ENCODE measurements at regions not wholly inside any gene's neighbourhood (a gene's known extent, or its start where the extent isn't known, plus 50 kb on each side); places are given as distances from the start of the nearest gene placed in this dataset.

DNA sequence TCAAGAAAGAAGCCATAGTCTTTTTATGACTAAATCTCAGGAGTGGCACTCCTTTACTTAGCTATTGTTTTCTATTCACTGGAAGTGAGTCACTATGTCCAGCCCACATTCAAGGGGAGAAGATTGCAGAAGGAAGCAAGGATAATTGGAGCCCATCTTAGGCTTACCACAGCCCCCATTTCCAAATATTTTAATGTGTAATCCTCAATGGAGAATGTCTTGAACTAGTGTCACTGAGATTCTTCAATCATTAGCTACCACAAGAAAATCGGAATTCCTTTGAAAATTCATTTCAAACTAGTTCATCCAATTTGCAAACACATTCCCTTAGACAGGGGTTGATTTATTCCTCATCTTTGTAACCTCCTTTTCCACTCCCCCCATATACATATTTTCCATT, 84.7 kb downstream of the DLEU7 start:
- Histone ChIP-seq H3K4me2 (ENCODE audit: low read depth, low read length, poor library complexity, severe bottlenecking) (no peak overlapping the region), H2AFZ (ENCODE audit: low read depth, low read length, severe bottlenecking) (no peak overlapping the region), H4K20me1 (ENCODE audit: low read depth, low read length) (no peaks in the 10 kb centered on the region), H3F3A (ENCODE audit: insufficient read depth) (peaks cover 9% of the 10 kb centered on the region; the same call in 1 of the 2 replicates), H3K9me3 (ENCODE audit: insufficient read depth, low read length) (no peaks in the 10 kb centered on the region), H3K4me3 (ENCODE audit: insufficient read depth, low read length, poor library complexity, severe bottlenecking) (no peak overlapping the region), H3K9me2 (replicated peaks; ENCODE audit: insufficient read depth, low read length) (no peaks in the 10 kb centered on the region), H3K27me3 (ENCODE audit: low read length) (no peaks in the 10 kb centered on the region), H3K79me2 (ENCODE audit: insufficient read depth, low read length) (no peaks in the 10 kb centered on the region), H3K27ac (ENCODE audit: low read depth, low read length) (no peak overlapping the region), H3K36me3 (ENCODE audit: low read length) (no peaks in the 10 kb centered on the region), H3K9ac (ENCODE audit: low read length) (no peak overlapping the region)
- TF ChIP-seq, protein P1, sequence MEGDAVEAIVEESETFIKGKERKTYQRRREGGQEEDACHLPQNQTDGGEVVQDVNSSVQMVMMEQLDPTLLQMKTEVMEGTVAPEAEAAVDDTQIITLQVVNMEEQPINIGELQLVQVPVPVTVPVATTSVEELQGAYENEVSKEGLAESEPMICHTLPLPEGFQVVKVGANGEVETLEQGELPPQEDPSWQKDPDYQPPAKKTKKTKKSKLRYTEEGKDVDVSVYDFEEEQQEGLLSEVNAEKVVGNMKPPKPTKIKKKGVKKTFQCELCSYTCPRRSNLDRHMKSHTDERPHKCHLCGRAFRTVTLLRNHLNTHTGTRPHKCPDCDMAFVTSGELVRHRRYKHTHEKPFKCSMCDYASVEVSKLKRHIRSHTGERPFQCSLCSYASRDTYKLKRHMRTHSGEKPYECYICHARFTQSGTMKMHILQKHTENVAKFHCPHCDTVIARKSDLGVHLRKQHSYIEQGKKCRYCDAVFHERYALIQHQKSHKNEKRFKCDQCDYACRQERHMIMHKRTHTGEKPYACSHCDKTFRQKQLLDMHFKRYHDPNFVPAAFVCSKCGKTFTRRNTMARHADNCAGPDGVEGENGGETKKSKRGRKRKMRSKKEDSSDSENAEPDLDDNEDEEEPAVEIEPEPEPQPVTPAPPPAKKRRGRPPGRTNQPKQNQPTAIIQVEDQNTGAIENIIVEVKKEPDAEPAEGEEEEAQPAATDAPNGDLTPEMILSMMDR (IDR thresholded peaks at IDR 0.05; ENCODE audit: insufficient read depth, low read length, poor library complexity, severe bottlenecking), result no peak
- no peak for TF ChIP-seq EZH2phosphoT487 (conservative IDR thresholded peaks at IDR 0.05; ENCODE audit: low read length)

DNA sequence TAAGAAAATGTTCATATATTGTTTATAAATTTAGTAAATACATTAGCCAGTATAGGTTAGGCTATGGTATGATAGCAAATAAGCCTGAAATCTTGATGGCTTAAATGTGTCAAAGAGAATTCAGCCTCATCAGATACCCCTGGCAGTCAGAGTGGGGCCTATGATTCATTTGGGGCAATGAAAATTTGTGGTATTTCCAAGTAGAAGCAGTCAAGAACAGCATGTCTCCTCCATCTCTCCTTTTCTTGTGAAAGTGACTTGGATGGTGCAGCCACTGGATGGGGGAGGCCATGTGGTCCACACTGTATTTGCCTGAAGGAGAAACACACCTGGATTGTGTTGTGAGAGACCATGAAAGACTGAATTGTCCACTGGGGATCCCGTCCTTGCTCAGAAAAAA, 82.7 kb downstream of the DLEU7 start:
- TF ChIP-seq, protein P1 (IDR thresholded peaks at IDR 0.05; ENCODE audit: insufficient read depth, low read length, poor library complexity, severe bottlenecking), result no peak
- TF ChIP-seq EZH2phosphoT487 (conservative IDR thresholded peaks at IDR 0.05; ENCODE audit: low read length), result no peak

DNA sequence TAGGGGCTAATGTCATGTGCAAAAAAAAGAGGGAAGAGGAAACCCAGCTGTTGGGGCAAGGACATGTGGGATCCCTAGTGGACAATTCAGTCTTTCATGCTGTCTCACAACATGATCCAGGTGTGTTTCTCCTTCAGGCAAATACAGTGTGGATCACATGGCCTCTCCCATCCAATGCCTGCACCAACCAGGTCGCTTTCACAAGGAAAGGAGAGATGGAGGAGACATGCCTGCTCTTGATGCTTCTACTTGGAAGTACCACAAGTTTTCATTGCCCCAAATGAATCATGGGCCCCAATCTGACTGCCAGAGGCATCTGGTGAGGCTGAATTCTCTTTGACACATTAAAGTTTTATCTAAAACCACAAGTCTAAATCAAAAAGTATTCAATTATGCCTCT, 82.1 kb downstream of the DLEU7 start:
- Histone ChIP-seq H3K36me3 (ENCODE audit: low read length) (no peaks in the 10 kb centered on the region), H3F3A (ENCODE audit: insufficient read depth) (peaks cover 9% of the 10 kb centered on the region; the same call in 1 of the 2 replicates), H3K4me2 (ENCODE audit: low read depth, low read length, poor library complexity, severe bottlenecking) (no peak overlapping the region), H3K79me2 (ENCODE audit: insufficient read depth, low read length) (no peaks in the 10 kb centered on the region), H3K9me3 (ENCODE audit: insufficient read depth, low read length) (no peaks in the 10 kb centered on the region), H3K27me3 (ENCODE audit: low read length) (no peaks in the 10 kb centered on the region), H4K20me1 (ENCODE audit: low read depth, low read length) (no peaks in the 10 kb centered on the region), H3K9me2 (replicated peaks; ENCODE audit: insufficient read depth, low read length) (no peaks in the 10 kb centered on the region), H3K4me3 (ENCODE audit: insufficient read depth, low read length, poor library complexity, severe bottlenecking) (no peak overlapping the region), H3K9ac (ENCODE audit: low read length) (no peak overlapping the region), H3K27ac (ENCODE audit: low read depth, low read length) (no peak overlapping the region), H2AFZ (ENCODE audit: low read depth, low read length, severe bottlenecking) (no peak overlapping the region)
- TF ChIP-seq, protein P1 (IDR thresholded peaks at IDR 0.05; ENCODE audit: insufficient read depth, low read length, poor library complexity, severe bottlenecking), result no peak

More for the DNA sequence above, 82.7 kb downstream of the DLEU7 start:
- Histone ChIP-seq H3K4me2 (ENCODE audit: low read depth, low read length, poor library complexity, severe bottlenecking) (no peak overlapping the region), H3K9me3 (ENCODE audit: insufficient read depth, low read length) (no peaks in the 10 kb centered on the region), H4K20me1 (ENCODE audit: low read depth, low read length) (no peaks in the 10 kb centered on the region), H3K36me3 (ENCODE audit: low read length) (no peaks in the 10 kb centered on the region), H2AFZ (ENCODE audit: low read depth, low read length, severe bottlenecking) (no peak overlapping the region), H3K79me2 (ENCODE audit: insufficient read depth, low read length) (no peaks in the 10 kb centered on the region), H3K27ac (ENCODE audit: low read depth, low read length) (no peak overlapping the region), H3K4me3 (ENCODE audit: insufficient read depth, low read length, poor library complexity, severe bottlenecking) (no peak overlapping the region), H3K9me2 (replicated peaks; ENCODE audit: insufficient read depth, low read length) (no peaks in the 10 kb centered on the region), H3F3A (ENCODE audit: insufficient read depth) (peaks cover 9% of the 10 kb centered on the region; the same call in 1 of the 2 replicates), H3K9ac (ENCODE audit: low read length) (no peak overlapping the region), H3K27me3 (ENCODE audit: low read length) (no peaks in the 10 kb centered on the region)

All from SU-DHL-6 (cell line).